ENCODE measurements at regions not wholly inside any gene's neighbourhood (a gene's known extent, or its start where the extent isn't known, plus 50 kb on each side); places are given as distances from the start of the nearest gene placed in this dataset.

DNA sequence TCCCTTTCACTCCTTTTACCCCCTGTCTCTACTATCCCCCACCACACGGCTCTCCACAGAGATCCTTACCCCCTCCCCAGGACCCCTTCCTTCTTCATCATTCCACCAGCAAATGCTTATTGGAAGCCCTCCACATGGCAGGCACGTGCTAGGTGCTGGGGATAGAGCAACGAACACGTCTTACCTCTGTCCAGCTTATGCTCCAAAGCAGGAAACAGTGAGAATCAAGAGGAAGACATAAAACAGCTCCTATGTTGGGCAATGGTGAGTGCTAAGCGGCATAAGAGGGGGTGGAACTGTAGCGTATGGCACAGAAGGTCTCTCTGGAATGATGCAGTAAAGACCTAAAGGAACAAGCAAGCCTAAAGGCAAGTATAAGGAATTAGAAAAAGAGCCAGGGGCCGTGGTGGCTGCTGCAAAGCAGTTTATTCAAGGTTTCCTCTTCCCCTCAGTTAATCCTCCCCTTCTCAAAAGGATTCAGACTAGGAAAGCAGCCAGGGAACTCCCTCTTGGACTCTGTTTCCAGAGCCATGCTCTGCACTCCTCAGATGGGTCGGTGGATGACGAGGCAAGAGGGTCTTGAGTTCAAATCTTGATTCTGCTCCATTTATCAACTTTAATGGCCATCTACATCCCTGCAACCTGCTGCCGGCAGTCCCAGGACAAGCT lies 289.4 kb downstream of the FOXO1 start:
- DNase-seq, result no peak

DNA sequence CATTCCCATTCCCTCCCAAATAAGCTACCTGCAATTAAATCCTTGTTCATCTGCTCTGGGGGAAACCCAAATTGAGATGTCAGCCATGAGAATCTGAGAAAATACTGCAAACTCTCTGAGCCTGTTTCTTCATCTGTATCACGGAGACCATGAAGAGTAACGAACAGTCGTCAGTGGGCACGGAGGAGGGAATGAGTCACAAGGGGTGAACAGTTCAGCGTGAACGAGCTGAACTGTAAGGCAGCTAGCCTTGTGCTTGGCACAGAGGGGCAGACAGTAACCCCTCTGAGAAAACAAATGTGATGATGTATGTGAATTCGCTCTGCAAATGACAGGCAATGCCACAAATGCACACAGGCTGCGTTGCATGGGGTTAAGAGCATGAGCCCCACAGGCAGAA lies 288.7 kb downstream of the FOXO1 start:
- DNase-seq, result no peak

DNA sequence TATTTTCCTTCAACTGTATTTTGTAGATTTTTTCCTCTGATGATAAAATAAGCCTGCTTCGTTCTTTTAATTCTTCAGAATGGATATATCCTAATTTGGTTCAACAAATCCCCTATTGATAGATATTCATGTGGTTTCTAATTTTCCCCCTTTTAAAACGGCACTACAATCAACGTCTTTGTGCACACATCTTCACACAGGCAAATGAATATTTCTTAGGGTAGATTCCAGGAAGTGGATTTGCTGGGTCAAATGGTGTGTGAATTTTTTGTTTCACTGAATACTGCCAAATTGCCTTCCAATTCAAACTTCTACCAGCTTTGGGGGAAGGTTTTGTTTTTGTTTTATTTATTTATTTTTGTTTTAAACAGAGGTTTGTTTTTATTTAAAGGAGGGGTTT lies 287.2 kb downstream of the FOXO1 start:
- no peak for DNase-seq

DNA sequence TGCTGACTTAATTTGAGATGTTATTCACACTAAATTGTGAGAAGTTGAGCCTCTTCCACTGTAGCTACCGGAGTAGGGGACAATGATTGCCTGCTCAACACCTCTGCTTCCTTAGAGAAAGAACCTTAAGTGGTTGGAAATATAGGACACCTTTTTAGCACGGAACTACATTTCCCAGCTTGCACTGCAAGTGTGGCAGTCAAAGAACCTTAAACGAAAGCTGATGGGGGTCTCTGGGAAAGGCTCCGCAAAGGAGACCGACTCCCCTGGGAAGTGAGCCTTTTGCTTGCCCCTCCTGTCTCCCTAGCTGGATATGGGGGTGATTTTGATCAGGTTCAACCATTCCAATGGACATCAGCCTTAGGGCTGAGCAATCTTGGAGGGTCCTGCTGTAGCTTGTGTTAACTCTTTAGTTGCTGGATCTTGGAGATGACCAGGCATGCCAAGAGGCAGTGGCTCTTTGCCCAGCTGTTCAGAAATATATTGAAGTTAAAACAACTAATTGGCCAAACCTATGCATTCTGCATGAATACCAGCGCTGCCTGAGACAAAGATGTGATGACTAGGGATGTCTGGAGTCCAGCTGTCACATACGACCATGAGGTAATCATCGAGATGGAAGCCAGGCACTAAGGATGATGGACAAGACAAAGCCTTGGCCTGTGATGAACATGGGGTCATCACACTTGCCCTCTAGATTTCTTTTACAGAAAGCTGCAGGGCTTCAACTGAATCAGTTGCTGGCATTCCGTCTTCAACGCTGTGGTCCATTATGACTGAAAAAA lies 286.5 kb downstream of the FOXO1 start:
- DNase-seq, result no peak

DNA sequence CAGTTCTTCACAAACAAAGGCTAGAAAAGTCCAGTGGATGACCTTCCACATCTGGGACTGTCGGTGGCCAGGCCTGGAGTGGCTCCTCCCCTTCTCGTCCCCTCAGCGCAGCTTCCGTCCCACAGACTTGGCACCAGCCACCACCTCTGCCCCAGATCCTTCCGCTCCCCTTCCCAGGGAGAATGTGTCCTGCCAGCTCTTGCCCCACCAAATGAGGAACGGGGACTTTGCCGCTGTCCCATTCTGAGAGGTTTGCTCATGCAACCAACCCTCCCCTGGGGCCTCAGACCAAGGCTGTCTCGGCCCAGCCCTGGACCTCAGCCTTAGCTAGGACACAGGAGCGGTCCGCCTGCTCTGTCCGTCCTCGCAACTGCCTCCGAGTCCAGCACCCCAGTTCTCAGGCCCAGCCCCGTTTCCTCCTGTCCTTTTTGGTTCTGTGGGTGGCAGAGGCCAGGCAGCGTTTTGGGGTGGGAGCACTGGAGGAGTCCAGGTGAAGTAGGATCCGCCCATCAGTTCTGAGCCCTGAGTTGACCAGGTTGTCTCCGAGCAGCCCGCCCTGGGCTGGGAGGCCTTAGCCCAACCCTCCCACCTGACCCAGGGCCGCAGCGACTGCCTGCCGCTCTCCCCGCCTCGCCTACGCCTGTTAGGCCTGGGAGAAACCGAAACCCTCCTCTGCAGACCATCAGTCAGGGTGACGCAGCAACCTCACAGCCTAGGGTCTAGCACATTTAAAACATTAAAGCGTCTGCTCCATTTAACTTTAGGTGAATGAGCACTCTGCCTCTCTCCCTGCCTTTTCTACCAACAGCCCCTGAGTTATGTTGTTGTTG lies 284.3 kb downstream of the FOXO1 start:
- no peak for DNase-seq

DNA sequence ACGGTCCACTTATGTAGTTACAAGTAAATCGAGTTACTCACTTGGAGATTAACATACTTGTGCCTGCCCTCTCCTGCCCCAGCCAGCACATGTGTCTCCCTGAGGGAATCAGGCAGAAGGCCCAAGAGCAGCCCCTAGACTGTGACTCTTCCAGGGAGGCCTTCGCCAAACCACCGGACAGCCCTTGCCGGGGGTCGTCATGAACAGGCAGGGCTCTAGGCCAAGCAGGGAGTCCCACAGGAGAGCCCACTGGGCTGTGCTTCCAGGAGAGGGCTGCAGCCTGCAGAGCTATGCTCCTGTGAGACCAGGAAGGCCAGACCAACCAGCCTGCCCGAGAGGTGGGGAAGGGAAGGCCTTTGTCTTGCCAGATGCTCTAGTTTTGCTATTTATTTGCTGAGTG lies 283.3 kb downstream of the FOXO1 start:
- no peak for DNase-seq

DNA sequence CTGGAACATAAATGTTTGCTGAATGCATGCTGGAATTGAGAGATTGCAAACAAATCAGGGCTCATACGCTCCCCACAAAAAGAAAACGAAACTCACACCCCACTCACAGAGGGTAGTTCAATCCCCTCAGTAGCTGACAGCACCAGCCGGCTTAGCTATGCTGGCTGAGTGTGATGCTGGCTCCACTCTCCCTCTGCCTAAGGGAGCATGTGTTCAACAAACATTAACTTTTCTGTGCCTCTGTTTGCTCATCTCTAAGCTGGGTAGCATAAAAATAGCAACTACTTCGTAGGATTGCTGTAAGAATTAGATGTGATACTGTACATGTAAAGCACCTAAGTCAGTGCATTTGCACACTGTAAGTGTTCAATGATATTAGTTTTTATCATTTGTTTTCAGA lies 282.6 kb downstream of the FOXO1 start:
- DNase-seq, result no peak

DNA sequence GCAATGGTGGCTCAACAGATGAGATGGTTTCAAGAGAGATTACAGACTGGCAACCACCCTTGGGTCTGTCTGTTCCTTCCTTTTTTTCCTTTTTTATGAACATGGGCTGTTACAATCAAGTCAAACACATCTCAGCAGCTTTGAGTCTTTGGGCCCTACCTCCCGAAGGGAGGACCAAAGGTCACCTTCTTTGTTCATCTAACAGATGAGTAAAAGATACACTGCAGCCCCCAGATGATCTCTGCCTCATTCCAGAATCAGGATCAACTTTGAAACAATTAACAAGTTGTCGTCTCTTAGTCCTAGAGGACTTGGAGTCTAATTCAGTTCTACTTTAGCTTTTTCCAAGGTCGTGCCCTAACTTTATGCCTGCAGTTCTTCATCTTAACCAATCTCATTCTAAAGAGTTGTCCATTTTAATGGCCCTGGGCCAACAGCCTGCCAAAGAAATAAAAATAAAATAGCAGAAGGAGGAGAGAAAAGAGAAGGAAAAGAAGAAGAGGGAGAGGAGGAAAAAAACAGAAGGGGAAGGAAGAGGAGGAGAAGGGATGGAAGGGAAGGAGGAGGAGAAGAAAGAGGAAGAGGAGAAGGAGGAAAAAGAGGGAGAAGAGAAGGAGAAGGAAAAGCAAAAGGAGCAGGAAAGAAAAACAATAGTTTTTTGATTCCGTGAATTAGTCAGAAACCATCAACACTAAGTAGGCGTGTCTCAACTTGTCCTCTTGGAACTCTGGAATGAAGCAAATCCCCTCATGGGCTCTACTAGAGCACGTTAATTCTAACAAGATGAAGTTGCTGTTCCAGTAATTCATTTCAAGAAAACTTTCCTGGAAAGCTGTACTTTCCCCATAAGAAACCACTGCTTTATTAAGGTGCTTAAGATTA lies 281.2 kb downstream of the FOXO1 start:
- no peak for DNase-seq

DNA sequence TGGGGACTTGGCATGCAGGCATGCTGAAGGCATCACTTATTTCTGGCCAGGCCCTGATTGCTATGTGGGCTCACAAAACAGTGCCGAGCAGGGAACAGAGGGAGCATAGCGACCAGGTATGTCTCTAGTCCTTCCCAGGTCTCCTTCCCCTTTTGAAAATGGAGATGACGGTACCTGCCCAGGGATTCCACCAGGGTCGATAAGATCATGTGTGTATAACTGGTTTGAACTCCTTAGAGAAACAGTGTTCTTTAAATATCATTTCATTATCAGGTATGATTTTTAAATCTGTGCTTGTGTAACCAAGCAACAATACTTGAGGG lies 280.6 kb downstream of the FOXO1 start:
- no peak for DNase-seq

DNA sequence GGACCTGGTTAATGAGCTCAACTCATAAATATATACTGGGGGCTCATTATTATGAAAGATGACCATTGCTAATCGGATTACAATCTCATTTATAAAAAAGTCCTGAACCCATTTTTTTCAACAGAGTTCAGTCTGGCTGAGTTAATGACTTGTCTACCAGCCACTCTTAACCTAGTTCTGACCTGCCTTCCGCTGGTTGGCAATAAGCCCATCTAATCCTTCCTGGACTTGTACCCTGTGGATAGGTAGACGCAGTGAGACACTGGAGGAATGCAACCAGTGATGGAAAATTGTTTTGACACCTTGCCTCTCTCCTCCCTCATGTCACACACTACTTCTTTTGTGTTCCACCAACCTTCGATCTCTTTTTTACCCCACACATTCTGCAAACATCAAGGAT lies 279.9 kb downstream of the FOXO1 start:
- DNase-seq, result no peak

DNA sequence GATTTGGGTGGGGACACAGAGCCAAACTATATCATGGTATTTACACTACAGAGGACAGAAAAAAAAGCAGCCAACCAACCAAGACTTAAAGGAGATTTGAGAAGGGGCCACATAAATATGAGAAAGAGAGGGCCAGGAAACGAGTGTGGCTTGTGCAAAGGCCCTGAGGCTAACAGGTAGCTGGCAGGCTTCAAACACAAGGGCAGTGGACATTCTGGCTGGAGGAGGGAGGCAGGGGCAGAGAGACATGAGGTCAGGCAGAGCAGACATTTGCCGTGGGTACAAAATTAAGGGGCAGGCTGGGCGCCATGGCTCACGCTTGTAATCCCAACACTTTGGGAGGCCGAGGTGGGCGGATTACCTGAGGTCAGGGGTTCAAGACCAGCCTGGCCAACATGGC lies 278.7 kb downstream of the FOXO1 start:
- DNase-seq, result no peak

DNA sequence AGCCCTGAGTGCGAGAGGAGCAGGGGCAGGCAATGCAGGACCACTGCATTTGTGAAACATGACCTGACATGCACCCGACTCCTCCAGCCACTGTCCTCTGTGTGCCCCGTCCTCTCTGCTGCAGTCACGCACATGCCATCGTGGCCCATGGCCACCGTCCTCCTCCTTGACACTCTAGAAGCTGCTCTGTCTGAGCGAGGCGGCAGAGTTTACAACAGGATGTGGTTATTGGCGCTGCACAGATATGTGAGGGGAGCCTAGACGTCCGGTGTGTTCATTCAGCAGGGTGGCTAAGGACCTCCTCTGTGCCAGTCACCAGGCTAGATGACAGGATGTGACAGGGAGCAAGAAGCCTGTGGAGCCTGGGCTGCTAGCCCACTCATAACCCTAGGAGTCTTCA lies 277.8 kb downstream of the FOXO1 start:
- no peak for DNase-seq

DNA sequence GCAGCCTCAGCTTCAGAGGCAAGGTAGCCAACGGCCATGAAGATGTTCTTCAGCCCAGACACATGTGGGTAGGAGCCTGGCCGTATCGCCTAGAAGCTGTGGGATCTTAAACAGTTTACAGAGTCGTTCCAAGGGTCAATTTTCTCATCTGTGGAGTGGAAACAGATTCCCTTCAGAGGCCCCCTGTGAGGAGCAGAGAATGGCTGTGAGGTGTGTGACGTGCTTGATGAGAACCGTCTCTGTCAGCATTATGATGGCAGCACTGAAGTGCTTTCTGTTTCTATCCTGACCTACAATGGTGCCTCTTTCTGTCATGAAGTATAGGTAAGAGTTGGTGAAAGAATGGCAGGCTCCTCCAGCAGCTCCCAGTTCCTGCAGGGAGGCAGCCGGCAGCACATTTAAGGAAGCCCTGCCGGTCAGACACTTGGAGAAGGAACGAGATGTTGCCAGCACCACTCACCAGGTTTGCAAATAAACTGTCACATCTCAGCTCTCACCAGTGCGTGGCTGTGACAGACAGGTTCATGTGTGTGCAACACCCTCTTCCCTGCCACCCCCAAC lies 277.3 kb downstream of the FOXO1 start:
- no peak for DNase-seq

DNA sequence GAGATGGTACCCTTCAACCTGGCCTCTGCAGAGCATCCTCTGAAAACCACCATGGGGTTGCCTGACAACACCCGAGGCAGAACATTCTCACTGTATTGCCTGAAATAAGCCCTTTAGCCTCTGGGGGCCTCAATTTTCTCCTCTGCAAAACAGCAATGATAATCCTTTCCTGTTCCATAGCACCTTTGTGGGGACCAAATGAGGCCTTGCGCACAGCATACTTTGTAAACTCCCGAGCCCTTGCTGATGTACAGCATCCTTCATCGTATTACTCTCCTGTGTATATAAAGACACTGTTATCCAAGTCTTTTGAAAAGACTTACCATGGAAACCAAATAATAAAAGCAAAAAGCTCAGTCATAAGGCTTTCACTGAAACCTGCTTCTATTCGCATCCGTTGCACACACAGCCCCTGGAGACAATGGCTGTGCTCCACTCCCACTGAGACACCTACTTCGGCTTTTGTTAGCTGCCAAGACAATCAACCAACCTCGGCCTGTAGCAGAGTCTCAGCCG lies 276.0 kb downstream of the FOXO1 start:
- DNase-seq, result no peak

DNA sequence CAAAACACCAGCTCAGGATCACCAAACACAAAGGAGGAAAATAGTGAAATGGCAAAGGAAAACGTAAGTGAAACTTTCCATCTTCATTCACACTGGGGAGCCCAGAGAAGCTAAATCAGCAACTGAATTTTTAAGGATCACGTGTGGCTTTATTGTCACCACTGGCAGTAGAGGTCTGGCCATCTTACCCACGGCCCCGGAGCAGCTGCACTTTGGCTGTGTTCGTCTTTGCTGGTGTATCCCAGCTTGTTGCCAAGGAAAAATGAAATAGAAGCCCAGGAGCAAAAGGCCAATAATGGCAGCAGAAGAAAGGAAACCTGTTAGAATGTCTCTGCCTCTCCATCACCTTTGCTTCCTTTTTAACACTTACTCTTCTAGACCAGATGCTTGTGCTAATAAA lies 274.7 kb downstream of the FOXO1 start:
- no peak for DNase-seq

DNA sequence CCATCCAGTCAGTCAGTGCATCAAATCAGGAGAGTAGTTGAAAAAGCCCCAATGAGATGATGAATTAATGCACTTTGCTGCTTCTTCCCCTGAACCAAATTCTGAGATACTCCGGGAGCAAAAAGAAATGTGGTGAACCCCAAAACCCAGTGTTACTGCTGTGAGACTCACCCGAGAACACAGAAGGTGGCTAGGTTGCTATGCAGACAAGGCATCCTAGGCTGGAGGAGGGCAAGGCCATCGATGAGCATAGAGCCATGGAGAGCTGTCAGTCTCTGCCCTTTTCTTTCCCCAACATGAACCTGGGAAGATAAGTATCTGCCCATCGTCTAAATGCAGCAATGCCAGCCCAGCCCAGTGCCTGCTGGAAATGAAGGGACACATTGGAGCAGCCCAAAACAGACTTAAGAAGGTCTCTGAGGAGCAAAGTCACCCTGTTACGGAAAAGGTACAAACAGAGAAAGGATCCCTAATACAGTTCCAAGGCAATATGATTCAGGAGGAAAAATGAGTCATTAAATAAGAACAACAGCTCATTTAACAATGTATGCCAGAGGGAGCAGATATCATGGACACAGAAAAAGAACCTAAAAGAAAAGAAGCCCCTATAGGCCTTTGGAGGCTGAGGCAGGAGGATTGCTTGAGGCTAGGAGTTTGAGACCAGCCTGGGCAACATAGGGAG lies 272.0 kb downstream of the FOXO1 start:
- no peak for DNase-seq

DNA sequence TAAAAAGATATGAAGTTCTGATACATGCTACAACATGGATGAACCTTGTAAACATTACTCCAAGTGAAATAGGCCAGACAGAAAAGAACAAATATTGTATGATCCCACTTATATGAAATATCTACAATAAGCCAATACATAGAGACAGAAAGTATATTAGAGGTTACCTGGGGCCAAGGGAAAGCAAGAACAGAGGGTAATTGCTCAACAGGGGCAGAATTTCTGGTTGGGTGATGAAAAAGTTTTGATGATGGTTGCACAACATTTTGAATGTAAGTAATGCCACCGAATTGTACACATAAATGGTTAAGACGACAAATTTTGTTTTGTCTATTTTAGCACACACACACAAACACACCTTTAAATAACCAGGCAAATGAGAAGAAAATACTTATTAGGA lies 268.4 kb downstream of the FOXO1 start:
- DNase-seq, result no peak

DNA sequence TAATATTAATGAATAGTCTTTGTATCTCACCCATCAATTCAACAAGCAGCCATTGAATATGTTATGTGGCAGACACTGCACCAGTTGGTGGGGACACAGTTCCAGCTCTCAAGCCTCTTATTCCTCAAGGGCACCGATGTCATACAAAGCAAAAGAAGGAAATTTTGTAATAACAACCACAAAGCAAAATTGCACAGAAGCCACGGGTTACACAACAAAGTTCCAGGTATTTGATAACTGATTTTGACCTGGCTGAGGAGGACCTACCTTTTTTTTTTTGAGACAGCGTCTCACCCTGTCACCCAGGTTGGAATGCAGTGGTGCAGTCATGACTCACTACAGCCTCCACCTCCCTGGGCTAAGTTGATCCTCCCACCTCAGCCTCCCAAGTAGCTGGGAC lies 266.7 kb downstream of the FOXO1 start:
- DNase-seq, result no peak

DNA sequence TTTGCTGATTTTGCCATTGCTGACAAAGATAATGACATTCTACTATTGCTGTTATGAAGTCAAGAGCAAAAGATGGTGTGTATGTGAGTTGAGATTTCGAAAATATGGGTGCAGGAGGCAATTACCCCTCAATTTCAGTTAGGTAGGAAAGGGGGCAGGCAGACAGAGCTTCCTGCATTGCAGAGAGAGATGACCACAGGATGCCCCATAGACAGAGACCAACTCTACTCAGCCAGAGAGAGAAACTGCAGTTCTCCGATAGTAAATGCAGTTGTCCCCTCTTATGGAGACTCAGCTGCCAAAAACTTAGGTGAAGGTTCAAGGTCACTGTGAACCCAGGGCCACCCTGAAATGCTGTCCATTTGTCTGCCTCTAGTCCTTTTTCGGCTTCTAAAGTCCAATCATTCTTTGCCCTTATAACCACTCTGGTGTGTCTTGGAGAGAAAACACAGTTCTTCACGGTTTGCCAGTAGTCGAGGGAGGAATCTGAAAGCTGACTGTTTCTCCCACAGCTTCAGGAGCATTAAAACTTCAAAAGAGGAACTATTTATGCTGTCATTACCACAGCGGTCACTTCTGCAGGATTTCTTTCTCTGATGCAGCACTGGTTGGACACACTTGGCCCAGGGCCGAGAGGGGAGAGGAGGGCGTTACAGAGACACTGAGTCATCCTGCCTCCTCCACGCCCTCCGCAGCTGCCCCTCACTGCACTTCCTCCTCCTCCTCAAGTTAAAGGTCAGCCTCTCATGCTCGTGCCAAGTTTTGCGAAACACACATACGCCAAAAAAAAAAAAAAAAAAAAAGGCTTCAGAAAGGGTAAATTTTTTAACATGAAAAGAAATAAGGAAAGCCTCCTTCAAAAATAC lies 264.3 kb downstream of the FOXO1 start:
- no peak for DNase-seq

DNA sequence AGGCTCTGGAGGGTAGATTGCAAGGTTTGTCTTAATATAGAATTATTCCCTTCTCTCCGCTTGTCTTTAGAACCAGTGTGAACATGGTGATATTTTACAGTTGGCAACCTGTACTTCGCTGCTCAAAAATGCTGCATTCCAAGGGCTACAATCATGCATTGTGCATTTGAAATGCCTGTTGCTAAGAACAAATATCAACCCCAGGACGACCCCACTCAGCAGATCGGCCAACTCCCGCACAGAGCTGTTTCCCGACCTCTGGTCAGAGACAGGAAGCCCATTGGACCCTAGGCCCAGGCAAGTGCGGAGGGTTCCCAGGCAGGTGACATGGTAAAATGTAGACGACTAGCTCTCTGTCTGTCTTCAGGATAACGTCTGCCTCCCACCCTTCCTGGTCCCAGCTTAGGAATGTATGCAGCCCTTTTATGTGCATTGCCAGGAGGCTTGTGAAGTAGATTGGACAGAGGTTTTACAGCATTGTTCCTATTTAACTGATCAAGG lies 263.5 kb downstream of the FOXO1 start:
- DNase-seq, result no peak
